PC-9 (cell line): ENCODE measurements at regions not wholly inside any gene's neighbourhood (a gene's known extent, or its start where the extent isn't known, plus 50 kb on each side); places are given as distances from the start of the nearest gene placed in this dataset.

Experiments used
- BruUV-seq: library from RNA; stranded (reverse); fragments of 400-500 nt; replicated peaks from 2 replicates; lab custom pipeline; 2021; lab: Mats Ljungman, UMichigan
- CTCF ChIA-PET: fragments of 300-600 bp; sonication (Branson Sonifier 250); formaldehyde crosslinking; loops from one replicate; lab custom pipeline; 2022; ENCODE audit warnings: antibody characterized with exemption; lab: Charles Lee
- POLR2A ChIA-PET: fragments of 300-600 bp; sonication (Branson Sonifier 250); formaldehyde crosslinking; loops from one replicate; lab custom pipeline; 2022; ENCODE audit warnings: antibody characterized with exemption; ENCODE audit not compliant: unreplicated experiment; lab: Charles Lee
- DNase-seq, 2 experiments: peaks; one replicate each; pipeline versions ENCODE4 v3.0.0 to v3.0.0-alpha.2; 2015 to 2022; ENCODE audit warnings: mixed read lengths in 1 of 2
- H2AFZ ChIP-seq: fragments of 200-600 bp; sonication (generic); 2 replicates; pipeline ENCODE4 v1.8.1; 2017; ENCODE audit warnings: antibody characterized with exemption
- H3F3A ChIP-seq: fragments of 200-600 bp; sonication (generic); 2 replicates; pipeline ENCODE4 v1.8.1; 2017; ENCODE audit warnings: antibody characterized with exemption, mild to moderate bottlenecking, low read depth; ENCODE audit not compliant: insufficient read depth
- H3K27ac ChIP-seq: fragments of 200-600 bp; sonication (generic); 2 replicates; pipeline ENCODE4 v1.6.1; 2016; ENCODE audit warnings: mixed run types
- H3K27me3 ChIP-seq: fragments of 200-600 bp; sonication (generic); 2 replicates; pipeline ENCODE4 v1.6.1; 2016; ENCODE audit warnings: low read depth, mixed run types; ENCODE audit not compliant: insufficient read depth
- H3K36me3 ChIP-seq: fragments of 200-600 bp; sonication (generic); 2 replicates; pipeline ENCODE4 v1.6.1; 2016; ENCODE audit warnings: low read depth, mixed run types
- H3K4me1 ChIP-seq: fragments of 200-600 bp; sonication (generic); replicated peaks from 2 replicates; pipeline ENCODE4 v1.6.1; 2016; ENCODE audit warnings: mixed run types; ENCODE audit not compliant: insufficient read depth
- H3K4me2 ChIP-seq: fragments of 200-600 bp; sonication (generic); 2 replicates; pipeline ENCODE4 v1.6.1; 2017; ENCODE audit warnings: mixed run types
- H3K4me3 ChIP-seq: fragments of 200-600 bp; sonication (generic); 2 replicates; pipeline ENCODE4 v1.6.1; 2016; ENCODE audit warnings: mixed run types
- H3K79me2 ChIP-seq: fragments of 200-600 bp; sonication (generic); 2 replicates; pipeline ENCODE4 v1.6.1; 2017; ENCODE audit warnings: low read depth, mixed run types
- H3K9me2 ChIP-seq: fragments of 200-600 bp; sonication (generic); 2 replicates; pipeline ENCODE4 v1.8.1; 2017; ENCODE audit warnings: mild to moderate bottlenecking; ENCODE audit not compliant: insufficient read depth
- H3K9me3 ChIP-seq: fragments of 200-600 bp; sonication (generic); 2 replicates; pipeline ENCODE4 v1.8.1; 2016; ENCODE audit warnings: low read depth; ENCODE audit not compliant: insufficient read depth
- H4K20me1 ChIP-seq: fragments of 200-600 bp; sonication (generic); 2 replicates; pipeline ENCODE4 v1.8.1; 2017; ENCODE audit not compliant: insufficient read depth
- EZH2 ChIP-seq: fragments of 200-600 bp; sonication (generic); IDR thresholded peaks from 2 replicates; pipeline ENCODE4 v1.8.0; 2017; ENCODE audit warnings: antibody characterized with exemption, low read depth
- intact Hi-C: fragments of 100-400 bp; cut with micrococcal nuclease; formaldehyde crosslinking; loops from one replicate; pipeline ENCODE4 v1.10.0; 2022; ENCODE audit not compliant: unreplicated experiment
- TF ChIP-seq, protein P1 (sequence below): fragments of 200-600 bp; sonication (generic); conservative IDR thresholded peaks from 2 replicates; pipeline ENCODE4 v1.6.1; 2017; ENCODE audit warnings: mixed run types, antibody characterized with exemption, mild to moderate bottlenecking, moderate library complexity

DNA sequence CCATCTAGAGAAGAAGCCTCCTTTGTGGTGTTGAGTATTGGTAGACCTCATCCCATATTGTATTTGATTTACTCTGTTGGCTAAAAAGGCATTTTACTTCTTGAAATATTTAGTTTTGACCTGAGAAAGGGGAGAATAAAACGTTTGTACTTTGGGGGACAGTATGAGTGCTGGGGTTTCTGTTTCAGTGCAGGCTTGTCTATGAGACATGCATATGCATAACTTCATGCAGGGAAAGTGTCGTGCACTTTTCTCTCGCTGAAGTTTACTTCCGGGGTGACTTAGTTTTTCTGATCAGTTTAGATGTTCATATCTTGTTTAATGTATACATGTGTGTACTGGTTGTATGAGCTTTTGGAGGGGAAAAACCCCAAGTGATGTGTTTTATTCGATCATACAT, 59.5 kb downstream of the UTRN start:
- Histone ChIP-seq H2AFZ (no peak overlapping the region), H3K36me3 (no peaks in the 10 kb centered on the region), H3K9me2 (no peaks in the 10 kb centered on the region), H3F3A (peaks cover 34% of the 10 kb centered on the region; the same call in 1 of the 2 replicates), H4K20me1 (no peaks in the 10 kb centered on the region), H3K27ac (no peak overlapping the region), H3K4me2 (no peak overlapping the region), H3K27me3 (no peaks in the 10 kb centered on the region), H3K4me1 (peaks cover 59% of the 10 kb centered on the region), H3K4me3 (no peak overlapping the region), H3K9me3 (no peaks in the 10 kb centered on the region), H3K79me2 (peaks cover 59% of the 10 kb centered on the region)
- CTCF ChIA-PET = no interaction called here
- no peak for DNase-seq
- POLR2A ChIA-PET = no interaction called here
- TF ChIP-seq, protein P1, sequence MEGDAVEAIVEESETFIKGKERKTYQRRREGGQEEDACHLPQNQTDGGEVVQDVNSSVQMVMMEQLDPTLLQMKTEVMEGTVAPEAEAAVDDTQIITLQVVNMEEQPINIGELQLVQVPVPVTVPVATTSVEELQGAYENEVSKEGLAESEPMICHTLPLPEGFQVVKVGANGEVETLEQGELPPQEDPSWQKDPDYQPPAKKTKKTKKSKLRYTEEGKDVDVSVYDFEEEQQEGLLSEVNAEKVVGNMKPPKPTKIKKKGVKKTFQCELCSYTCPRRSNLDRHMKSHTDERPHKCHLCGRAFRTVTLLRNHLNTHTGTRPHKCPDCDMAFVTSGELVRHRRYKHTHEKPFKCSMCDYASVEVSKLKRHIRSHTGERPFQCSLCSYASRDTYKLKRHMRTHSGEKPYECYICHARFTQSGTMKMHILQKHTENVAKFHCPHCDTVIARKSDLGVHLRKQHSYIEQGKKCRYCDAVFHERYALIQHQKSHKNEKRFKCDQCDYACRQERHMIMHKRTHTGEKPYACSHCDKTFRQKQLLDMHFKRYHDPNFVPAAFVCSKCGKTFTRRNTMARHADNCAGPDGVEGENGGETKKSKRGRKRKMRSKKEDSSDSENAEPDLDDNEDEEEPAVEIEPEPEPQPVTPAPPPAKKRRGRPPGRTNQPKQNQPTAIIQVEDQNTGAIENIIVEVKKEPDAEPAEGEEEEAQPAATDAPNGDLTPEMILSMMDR = no peak
- intact Hi-C loops = no loop called here
- no TSS peak for BruUV-seq

DNA sequence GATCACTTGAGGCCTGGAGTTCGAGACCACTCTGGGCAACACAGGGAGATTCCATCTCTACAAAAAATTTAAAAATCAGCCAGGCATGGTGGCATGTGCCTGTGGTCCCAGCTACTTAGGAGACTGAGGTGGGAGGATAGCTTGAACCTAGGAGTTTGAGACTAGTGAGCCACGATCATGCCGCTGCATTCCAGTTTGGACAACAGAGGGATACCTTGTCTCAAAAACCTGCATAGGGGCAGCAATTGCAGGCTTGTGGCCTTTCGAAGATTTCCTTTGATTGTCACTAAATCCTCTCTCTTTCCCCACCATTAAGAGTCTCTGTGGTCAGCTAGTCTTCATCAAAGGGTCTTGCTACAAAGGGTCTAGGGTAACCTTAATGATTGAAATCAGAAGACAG, 60.3 kb downstream of the UTRN start:
- Histone ChIP-seq H3K9me2 (no peaks in the 10 kb centered on the region), H3K4me3 (no peak overlapping the region), H2AFZ (no peak overlapping the region), H3K4me1 (peaks cover 61% of the 10 kb centered on the region), H3K36me3 (no peaks in the 10 kb centered on the region), H4K20me1 (no peaks in the 10 kb centered on the region), H3F3A (peaks cover 42% of the 10 kb centered on the region; the same call in 1 of the 2 replicates), H3K79me2 (peaks cover 54% of the 10 kb centered on the region), H3K27ac (no peak overlapping the region), H3K27me3 (no peaks in the 10 kb centered on the region), H3K9me3 (no peaks in the 10 kb centered on the region), H3K4me2 (no peak overlapping the region)
- CTCF ChIA-PET = no interaction called here
- POLR2A ChIA-PET = no interaction called here
- intact Hi-C loops = no loop called here
- BruUV-seq = no TSS peak
- TF ChIP-seq, protein P1 = no peak
- no peak for TF ChIP-seq EZH2
- no peak for DNase-seq

DNA sequence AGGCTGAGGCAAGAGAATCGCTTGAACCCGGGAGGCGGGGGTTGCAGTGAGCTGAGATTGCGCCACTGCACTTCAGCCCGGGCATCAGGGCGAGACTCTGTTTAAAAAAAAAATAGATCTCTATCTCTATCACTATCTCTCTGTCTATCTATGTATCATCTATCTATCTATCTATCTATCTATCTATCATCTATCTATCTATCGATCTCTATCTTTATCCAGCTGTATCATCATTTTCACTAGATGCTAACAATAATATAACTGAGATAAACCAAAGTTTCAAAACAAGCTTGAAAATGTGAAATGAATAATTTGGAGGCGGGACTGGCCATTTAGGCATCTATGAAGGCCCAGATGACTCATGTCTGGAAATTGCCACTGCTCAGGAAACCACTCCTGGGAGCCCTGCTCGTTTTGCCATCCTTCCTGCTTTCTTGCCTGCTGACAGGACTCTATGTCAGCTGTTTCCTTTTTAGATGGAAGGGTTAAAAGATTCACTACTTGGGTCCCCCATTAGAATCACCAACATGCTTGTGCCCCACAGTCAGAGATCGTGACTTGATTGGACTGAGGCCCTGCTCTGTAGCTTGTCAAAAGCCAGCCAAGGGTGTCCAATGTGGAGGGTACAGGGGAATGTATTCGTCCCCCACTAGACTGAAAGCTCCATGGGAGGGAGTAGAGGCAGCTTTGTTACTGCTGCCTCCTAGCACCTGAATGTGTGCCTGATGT, 61.7 kb downstream of the UTRN start:
- Histone ChIP-seq H3K4me1 (peaks cover 49% of the 10 kb centered on the region), H3K27me3 (no peaks in the 10 kb centered on the region), H3K4me2 (peak overlapping the region; percentile 56), H4K20me1 (no peaks in the 10 kb centered on the region), H3K9me2 (no peaks in the 10 kb centered on the region), H3K9me3 (no peaks in the 10 kb centered on the region), H3F3A (peaks cover 44% of the 10 kb centered on the region; the same call in 1 of the 2 replicates), H3K27ac (peak overlapping the region; percentile 61), H2AFZ (no peak overlapping the region), H3K79me2 (peaks cover 56% of the 10 kb centered on the region), H3K36me3 (no peaks in the 10 kb centered on the region), H3K4me3 (no peak overlapping the region)
- ChIA-PET CTCF (no interaction called here), POLR2A (interaction anchor here (0.7 kb wide), 1 partner anchor 504 kb away, joined by 4 read pairs; the partner anchor contains the start of gene LTV1)
- intact Hi-C loops = no loop called here
- BruUV-seq = no TSS peak
- DNase-seq = peak; percentile 48 to 71
- no peak for TF ChIP-seq EZH2
- TF ChIP-seq, protein P1 = no peak
